GM18870 (cell line): ENCODE measurements at regions not wholly inside any gene's neighbourhood (a gene's known extent, or its start where the extent isn't known, plus 50 kb on each side); places are given as distances from the start of the nearest gene placed in this dataset.

Source experiments
- ATAC-seq: cut with Tn5 transposase; IDR thresholded peaks from one replicate; pipeline ENCODE4 v1.9.1; 2021; ENCODE audit warnings: moderate library complexity; ENCODE audit not compliant: unreplicated experiment

DNA sequence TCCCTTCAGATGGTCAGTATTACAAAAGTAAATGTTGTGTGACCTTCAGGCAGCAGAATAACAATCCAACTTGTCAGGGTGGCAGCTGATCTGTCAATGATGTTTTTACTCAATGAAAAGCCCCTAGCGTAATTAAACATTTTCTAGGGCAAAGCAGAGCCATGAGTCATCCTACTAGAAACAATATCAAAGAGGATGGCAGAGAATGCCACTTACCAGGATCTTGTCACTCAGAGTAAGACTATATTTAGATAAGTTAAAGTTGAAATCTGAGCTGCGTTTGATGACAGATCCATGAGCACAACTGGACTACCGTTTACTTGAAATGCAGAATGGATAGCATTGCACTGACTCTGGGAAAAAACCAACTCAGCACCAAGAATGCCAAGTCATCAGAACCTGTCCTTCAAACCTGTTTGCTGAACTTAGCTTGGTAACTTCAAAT lies 612.6 kb upstream of the ACVR2A start:
- no peak for ATAC-seq

DNA sequence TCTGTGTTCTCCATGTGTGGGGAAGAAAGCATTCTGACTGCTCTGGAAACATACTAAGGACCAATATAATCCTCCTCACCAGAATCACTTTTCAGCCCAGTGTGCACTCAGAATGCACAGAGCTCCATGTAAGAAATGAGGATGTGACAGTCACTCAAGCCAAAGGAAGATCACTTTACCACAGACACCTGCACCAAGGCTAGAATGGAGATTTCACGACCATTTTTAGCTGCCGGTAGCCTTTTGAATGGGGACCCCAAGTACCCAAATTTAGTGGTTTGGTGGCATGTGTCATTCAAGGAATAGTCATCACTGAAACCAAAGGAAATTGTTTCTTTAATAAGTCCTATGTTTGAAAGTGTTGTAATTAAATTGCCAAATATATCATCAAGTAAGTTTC lies 613.2 kb upstream of the ACVR2A start:
- peak; percentile 77 for ATAC-seq

DNA sequence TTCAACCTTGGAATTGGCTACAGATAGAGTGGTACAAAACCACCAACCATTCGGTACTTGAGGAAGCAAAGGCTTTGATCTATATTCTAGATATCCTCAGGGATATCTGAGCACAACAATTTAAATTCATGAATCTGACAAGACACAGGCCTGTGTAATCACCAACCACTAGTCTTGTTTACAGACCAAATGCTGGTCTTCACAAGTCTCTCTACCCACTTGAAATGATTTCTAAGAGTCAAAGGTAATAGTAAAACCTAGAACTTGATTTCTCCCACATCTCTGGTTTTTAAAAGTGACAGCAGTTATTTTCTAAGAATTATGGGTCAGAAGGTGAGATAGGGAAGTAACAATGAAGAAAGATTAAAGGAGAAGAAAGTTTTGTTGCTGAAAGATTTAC lies 613.7 kb upstream of the ACVR2A start:
- ATAC-seq = no peak

DNA sequence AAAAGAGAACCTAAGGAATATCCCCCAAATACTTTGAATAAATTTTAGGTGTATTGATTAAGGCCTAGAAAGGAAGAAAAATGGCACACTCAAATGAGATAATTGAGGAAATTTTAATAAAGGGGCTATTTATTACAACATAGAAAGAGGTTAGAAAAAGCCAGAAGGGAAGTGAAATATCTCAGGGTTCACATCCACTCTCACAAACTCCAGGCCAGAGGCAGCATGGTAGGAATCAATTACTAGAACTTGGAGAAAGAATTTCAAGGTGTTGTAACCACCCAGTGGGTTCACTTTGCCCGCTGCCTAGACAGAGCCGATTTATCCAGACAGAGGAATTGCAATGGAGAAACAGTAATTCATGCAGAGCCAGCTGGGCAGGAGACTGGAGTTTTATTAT lies 617.5 kb upstream of the ACVR2A start:
- ATAC-seq = no peak

DNA sequence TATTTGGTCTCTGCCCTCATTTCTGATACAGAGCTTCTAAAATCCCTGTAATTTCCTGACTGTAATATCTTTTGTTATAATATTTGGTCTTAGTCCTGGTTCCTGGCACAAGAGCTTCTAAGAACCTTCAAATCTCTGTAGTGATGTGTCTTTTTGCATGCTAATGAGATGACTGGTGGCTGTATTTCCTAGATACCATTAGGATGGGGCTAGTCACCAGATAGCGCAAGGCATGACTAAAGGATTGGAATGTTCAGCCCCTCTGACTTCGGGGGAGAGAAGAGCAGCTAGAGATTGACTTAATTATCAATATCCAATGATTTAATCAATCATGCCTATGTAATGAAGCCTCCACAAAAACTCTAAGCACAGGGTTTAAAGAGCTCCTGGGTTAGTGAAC lies 620.8 kb upstream of the ACVR2A start:
- ATAC-seq = no peak

DNA sequence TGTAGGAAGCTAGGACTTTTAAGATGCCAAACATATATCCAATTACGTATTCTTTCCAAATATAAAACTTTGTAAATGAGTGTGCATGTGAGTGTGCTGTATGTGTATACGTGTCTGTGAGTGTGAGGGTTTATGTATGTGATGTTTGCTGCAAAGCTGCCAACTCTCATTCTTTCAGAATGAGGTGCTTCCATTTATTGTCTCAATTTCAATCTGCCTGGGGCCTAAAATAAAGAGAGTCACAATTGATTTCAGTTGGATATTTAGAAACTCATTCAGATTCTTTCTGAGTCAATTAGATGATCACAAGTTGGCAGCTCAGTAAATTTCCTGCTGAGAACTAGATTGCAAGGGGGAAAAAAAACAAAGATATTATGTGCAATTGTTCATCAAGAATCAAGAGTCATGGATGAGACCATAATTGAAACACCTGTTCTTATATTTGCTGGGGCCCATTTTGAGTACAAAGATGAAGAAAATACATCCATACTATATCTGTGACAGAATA lies 621.2 kb upstream of the ACVR2A start:
- ATAC-seq = no peak

DNA sequence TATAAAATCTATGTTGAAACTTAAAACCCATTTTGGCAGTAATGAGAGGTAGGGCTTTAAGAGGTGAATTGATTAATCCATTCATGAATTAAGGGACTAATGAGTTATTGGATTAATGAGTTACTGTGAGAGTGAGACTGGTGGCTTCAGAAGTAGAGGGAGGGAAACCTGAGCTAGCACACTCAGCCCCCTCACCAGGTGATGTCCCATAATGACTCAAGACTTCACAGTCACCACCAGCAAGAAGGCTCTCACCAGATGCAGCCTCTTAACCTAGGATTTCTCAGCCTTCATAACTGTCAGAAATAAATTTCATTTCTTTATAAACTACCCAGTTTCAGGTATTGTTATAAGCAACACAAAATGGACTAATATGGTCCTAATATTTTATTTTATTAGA lies 621.7 kb upstream of the ACVR2A start:
- peak; percentile 75 for ATAC-seq

DNA sequence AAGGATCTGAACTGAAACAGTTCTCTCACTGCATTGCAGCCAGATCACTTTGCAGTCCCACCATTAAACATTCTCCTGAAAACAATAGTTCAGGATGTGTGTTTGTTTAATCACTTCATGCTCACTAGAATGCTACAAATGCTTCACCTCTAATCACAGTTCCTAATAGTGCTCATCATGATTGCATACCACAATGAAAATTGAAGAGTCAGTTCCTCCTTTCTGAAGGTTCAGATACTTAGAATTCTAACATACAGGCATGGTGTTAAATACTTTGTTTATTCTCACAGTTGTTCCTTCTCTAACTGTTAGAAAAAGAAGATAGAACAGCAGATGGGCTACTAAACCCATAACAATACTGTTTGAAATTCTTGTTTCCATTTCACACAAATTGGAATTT lies 622.3 kb upstream of the ACVR2A start:
- no peak for ATAC-seq

DNA sequence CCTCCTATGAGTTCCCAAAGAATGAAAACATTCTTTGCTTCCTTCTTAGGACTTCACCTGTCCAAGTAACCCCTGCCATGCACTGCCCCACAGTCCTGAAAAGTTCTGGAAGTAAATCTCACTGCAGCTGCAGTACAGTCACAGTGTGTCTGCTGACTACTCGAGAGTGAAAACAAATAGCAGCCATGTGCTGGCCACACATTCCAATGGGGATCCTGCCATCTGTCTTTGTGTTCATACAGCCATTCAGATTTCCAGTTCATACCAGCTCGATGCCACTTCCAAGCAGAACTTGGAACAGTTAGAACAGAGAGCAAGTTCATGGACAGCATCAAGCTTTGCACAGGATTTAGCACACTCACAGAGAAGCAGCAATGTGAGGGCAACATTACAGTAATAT lies 629.9 kb upstream of the ACVR2A start:
- ATAC-seq = no peak

DNA sequence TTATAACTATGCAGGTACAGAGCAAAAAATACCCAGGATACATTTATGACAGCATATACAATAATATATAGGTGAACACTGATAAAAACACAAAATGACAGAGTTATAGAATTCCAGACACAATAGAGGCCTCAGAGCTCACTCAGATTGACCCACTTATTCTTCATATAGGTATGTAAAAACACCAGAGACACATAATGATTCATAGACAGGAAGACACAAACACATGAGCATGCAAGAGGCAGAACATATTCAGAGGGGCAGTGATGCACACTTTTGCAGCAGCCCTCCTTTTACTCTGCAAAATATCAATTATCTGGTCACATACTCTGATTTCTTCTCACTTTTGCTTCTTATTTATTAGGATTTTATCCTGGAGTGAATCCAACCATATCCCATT lies 633.3 kb upstream of the ACVR2A start:
- no peak for ATAC-seq

DNA sequence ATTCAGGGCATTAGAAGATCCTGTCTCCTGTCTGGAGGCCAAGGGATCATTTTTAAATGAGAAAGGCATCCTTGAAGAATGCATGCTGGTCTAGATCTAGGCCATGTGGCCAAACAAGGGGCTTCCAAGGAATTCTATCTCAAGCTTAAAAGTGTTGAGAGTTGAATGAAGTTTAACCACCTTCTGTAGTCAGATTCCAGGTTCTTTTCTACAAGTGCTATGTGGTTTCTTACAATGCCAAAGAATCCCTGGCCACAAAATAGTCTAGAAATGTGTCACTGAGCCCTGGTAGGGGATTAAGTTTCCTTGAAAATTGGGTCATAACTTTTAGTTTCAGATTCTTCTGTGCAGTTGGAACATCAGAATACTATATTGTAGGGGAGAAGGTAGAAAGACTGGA lies 640.7 kb upstream of the ACVR2A start:
- ATAC-seq = no peak

DNA sequence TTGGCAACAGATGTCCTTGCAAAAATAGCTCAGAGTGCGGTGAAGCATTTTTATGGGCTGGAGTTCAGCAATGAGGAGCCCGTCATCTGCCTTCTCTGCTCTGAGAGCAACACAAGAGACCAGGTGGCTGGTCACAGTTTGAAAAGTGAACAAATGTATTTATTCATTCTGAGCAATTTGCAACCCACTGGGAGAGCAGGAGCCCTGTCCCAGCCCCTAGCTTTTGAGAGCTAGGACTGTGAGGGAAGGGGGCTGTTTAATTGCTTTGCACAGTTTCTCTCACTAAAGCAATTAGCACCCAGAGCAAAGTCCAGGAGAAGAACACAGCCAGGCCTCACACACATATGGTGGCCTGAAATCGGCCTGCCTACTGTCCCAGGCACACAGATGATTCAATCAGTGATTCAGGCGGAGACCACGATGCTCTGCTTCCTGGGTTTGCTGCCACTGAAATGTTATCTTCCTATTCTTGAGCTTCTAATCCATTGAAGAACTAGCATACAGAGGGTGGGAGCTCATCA lies 646.1 kb upstream of the ACVR2A start:
- ATAC-seq = no peak

DNA sequence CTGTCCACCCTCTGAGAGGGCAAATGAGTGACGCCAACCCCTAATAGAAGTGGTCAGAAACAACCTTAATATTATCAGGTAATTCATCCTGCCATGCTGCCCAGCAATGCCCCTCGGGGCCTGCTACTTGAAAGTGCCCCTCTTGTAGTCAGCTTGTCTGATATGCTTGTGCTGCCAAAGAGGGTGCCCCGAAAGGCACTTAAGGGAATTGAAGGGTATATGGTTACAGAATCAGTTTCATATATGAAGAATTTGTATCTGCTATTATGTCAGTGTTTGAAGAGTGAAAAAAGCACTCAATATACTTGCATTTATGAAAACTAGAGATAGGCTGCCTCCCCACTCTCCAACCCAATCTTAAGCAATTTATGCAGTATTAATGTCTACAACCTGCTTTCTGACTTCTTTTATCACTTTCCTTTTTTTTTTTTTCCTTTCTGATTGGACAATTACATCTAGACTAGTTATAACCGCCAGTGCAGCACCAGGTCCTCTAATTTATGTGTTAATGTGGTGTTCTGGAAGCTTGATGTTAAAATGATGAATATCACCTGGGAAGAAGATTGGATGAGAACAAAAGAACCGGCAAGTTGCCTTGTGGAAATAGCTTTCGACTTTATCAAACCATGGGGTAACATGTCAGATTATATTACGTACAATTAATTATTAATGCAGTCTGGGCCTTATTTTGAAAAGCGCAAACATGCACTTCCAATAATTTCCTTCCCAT lies 646.9 kb upstream of the ACVR2A start:
- no peak for ATAC-seq

DNA sequence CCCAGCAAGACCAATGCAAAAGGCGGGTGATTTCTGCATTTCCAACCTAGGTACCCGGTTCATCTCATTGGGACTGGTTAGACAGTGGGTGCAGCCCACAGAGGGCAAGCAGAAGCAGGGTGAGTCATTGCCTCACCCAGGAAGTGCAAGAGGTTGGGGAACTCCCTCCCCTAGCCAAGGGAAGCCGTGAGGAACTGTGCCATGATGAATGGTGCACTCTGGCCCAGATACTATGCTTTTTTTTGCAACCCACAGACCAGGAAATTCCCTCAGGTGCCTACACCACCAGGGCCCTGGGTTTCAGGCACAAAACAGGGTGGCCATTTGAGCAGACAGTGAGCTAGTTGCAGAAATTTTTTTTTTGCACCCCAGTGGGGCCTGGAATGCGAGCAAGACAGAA lies 662.6 kb upstream of the ACVR2A start:
- peak; percentile 87 for ATAC-seq

DNA sequence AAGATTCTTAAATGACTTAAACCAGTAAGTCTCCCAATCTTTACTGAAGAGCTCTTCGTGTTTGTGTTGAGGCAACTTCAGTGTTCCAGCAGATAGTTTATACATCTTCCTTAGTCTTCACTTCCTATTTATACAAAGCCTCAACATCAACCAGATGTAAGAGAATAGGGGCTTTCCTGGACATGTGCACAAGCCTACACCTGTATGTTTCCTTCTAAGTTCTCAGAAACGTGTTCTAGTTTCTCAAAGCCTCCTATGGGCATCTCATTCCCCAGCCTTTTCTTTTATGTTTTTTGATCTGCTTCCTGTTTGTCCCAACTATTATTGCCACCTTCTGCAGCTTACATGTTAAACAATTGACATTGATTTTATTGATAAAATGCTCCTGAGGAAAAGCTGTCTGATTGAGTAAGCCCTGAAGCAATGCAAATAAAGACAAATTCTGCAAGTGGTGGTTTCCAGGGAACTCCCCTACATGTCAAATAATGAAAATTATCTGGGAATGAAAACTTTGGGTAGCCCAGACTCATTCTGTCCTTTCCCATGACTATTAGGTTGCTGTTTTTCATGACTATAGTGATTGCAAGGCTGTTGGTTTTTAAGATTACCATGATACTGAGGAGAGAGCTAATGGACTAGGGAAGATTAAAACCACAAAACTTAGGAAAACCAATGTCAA lies 663.3 kb upstream of the ACVR2A start:
- peak; percentile 72 for ATAC-seq

DNA sequence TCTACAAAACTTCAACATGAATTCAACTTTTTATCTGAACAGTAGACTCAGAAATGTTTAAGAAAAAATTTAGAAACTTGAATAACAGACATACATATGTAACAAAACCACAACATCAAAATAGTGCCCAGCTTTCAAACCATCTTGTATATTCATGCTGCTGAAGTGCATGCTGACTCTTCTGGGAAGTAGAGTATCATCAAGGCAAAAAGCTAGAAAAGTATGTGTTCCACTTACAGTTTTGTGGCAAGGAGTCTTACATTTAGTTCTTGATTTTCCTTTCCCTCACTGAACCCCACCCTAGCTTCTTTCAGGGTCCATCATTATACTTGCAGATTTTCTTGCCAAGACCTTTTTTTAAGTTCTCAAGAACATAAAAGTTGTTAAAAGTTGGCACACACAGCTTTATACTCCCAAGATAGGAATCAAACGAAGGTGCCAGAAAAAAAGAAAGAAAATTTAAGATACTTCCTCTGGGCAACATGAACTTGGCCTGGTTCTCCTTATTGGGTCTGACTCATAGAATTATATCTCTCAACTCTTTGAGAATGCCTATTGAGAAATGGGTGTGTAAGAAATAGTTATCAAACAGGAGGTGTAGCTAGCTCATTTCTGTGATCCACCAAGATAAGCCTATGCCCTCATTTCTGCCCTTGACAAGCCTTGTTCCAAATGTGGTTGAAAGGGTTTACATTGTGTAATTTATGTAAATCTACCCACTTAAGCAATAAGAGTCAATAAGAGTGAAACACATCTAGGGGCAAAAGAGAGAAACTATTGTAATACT lies 667.6 kb upstream of the ACVR2A start:
- no peak for ATAC-seq

DNA sequence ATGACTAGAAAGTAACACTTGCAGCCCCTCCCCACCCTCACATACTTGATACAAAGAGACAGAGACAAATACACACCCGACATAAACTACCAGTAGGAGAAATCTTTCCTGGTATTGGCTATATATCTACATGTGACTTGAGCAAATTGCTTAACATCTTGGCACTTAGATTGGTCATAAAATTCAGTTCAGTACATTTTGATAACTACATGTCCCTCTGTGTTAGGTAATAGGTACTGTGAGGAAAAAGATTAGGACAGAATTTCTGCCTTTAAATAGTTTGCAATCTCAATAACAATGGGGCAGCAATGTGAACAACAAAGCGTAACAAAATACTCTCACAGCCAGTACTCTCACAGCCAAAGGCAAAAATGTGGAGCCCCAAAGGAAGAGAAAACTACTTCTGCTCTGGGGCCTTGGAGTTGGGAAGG lies 670.0 kb upstream of the ACVR2A start:
- ATAC-seq = no peak

DNA sequence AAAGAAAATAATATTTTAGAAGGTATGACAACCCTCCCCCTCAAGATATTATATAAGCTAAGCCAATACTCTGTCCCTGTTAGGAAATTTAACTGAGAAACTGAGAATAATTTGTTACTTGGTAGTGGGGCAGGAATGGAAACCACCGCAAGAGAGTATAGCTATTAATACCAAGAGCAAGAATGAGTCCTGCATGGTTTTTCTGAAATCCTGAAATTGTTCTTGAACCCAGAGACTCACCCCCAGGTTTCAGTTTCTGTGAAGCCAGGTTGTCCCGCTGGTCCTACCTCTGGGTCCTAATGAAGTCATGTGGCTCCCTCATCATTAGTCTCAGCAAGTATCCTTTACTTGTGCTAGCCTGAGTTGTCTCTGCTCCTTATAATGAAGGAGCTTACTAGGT lies 671.0 kb upstream of the ACVR2A start:
- no peak for ATAC-seq

DNA sequence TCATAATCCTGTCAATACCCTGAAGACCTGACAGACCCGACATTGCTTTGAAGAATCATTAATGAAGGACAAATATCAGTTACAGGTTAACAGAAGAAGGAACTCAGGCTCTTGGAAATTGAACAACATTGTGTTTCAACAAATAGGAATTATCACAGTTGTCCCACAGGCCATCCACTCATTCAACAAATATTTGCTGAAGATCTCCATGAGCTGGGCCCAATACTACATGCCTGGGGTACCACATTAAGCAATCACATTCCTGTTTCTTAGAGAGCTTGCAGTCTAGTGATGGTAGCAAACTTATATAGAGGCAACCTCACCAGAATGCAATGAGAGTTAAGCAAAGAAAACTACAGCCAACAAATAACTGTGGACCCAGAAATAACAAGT lies 671.6 kb upstream of the ACVR2A start:
- ATAC-seq = no peak

DNA sequence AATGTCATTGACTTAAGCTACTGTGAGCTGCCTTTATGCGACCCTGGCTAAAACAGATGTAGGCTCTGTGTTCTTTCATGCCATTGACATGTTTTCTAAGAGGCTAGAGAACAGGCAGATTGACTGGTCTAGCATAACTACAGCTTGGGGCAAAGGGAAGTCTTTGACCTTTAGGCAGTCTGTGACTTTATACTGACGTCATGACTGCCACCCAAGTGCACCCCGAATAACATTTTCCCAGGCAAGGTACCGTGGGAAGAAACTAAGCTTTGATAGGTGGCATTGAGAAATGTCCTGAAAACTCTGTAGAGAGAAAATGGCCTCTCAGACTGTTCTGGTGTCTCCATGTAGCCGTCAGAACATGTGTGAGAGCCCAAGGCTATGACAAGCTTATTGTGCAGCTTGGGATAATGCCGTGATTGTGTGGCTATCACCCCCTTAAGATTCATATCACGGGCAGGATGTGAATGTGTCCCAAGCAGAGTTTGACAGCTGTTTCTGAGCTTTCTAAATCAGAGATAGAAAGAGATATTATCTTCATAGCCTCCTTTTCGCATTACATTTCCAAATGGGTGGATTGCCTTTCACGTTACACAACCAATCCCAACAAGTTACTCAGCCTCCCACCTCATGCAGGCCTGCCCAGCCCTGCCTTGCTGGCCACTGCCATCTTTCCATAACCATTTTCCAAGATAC lies 672.2 kb upstream of the ACVR2A start:
- ATAC-seq = no peak

DNA sequence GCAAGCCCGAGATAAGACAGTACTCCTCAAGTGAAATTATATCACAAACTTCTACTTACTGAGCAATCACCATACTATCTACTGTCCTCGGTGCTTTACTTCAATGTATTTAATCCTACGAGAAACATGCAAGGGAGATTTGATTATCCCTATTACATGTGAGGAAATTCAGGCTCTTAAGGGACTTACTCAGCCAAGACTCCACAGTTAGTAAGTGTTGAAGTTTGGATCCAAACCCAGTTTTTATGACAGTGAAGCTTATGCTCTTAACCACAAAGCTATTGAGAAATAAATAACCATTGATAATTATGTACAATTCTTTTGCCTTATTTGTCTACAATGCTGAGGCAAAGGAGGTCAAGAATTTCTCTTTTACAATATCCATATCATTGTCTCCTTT lies 672.9 kb upstream of the ACVR2A start:
- ATAC-seq = no peak
